H7 (cell line): ENCODE measurements at regions not wholly inside any gene's neighbourhood (a gene's known extent, or its start where the extent isn't known, plus 50 kb on each side); places are given as distances from the start of the nearest gene placed in this dataset.

Experiments used
- DNase-seq: peaks from one replicate; pipeline ENCODE4 v3.0.0; 2012
- H3K27me3 ChIP-seq: 2 replicates; pipeline ENCODE4 v1.6.0; 2011; ENCODE audit warnings: mild to moderate bottlenecking, low read length; ENCODE audit not compliant: control insufficient read depth, insufficient read depth
- H3K36me3 ChIP-seq: replicated peaks from 2 replicates; pipeline ENCODE4 v1.5.1; 2011; ENCODE audit warnings: low read length; ENCODE audit not compliant: control insufficient read depth, insufficient read depth
- H3K4me3 ChIP-seq: 2 replicates; pipeline ENCODE4 v1.5.1; 2011; ENCODE audit warnings: low read depth, mild to moderate bottlenecking, control low read depth, low read length, moderate library complexity; ENCODE audit not compliant: insufficient read depth

DNA sequence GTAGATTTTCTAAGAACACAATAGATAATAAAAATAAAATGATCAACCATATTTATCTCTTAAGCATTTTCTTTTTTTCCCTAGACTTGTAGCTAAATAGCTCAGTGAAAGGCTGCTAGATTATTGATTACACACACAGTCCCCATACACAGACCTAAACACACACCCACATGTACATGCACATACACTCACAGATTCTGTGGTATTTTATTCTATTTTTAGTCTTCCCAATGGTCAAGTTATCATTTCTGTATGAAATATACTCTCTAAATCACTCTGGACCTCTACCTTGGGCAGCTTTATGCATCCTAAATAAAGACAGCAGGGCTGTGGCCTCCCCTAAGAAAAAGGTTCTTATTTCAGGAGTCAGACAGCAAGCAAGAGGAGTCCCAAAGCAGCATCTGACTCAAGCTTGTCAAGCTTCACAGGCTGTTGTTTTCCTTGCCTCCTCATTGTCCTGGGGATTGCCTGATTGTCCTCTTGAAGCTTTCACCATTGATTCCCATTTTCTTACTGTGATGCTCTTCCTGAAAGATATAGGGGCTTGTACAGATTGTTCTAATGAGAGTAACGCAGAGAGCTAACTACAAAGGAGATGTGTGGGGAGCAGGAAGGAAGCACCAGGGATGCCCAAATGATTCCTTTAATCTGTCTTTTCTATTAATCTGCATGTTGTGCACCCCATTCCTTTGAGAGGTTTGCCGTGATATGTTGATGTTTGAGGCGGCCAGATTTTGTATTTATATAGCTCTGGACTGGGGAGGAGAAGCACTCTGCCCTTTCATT lies 986.5 kb downstream of the PCDH17 start:
- Histone ChIP-seq H3K36me3 (no peaks in the 10 kb centered on the region), H3K4me3 (no peak overlapping the region), H3K27me3 (no peaks in the 10 kb centered on the region)
- no peak for DNase-seq

DNA sequence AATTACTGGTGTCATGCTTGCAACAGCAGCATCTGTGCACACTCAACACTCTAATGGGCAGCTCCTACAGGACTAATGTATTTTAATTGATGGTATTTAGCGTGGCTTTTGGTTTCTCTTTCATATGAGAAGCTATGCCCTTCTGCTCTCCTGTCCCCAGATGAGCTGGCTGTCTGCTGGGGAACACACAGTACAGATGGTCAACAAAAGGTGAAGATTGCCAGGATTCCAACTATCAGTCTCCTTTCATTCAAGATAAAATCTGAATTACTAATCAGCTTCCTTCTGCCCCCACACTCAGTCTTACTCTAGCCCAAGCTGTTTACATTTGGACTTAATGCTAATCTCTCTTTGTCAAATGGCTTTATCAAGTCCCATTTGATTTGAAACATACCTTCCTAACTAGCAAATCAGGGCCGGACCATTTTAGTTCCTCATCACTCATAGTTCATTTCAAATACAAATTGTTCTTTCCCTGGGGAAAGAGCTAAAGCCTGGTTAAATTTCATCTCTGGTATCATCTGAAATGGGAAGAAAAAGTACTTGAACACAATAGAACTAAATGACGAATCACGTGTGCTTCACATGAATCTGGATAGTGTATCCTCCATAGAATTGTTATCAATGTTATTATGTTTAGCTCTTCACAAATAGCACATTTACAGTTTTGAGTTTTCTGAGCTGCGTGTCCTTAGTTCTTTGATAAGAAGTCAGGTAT lies 988.0 kb downstream of the PCDH17 start:
- no peaks in the 10 kb centered on the region for H3K27me3 ChIP-seq
- DNase-seq: no peak
- no peaks in the 10 kb centered on the region for H3K36me3 ChIP-seq
- H3K4me3 ChIP-seq: no peak overlapping the region

DNA sequence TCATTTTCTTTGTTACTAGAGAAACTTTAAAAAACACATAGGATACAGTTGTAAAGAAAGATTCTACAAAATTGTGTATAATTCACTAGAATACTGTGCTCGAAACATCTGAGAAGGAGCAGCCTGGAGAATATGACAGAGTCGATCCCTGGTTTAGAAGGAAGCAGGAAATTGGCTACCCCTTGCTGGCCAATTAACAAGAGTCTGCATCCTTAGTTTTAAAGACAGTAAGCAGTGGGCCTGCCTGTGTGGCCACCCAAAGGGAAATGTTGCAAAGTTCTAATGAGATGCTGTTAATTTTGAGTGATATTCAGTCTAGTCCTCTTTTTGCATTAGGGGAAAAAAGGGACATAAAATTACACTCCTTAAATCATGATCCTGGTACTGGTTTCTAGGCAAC lies 988.6 kb downstream of the PCDH17 start:
- DNase-seq: peak; percentile 7
- no peaks in the 10 kb centered on the region for H3K27me3 ChIP-seq
- H3K36me3 ChIP-seq: no peaks in the 10 kb centered on the region
- no peak overlapping the region for H3K4me3 ChIP-seq

DNA sequence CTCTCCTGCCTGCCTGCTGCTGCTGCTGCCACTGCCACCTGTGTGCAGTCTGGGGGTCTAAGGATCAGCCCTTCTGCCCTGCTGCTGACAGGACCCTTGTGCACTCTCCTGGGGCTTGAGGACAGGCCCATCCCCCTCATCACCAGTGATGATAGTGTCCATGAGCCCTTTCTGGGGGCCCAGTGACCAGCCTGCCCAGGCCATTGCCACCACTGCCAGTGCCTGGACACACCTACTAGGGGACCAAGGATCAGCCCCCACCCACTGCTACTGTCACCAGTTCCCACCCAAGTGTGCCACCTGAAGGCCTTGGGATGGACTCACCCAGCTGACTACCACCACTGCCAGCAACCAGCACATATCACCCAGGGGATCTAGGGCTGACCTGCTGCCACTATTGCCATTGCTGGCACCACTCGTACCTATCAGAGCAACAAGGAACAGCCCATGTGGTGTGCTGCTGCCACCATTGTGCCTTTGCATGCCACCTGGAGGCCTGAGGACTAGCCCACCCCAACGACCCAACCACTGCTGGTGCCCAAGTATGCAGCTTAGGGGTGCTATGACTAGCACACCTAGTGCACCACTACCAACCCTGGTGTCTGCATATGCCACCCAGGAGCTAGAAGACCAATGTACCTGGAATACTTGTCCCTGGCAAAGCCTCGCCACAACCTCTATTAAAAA lies 994.3 kb downstream of the PCDH17 start:
- Histone ChIP-seq H3K4me3 (no peak overlapping the region), H3K27me3 (no peaks in the 10 kb centered on the region), H3K36me3 (no peaks in the 10 kb centered on the region)
- DNase-seq: no peak

GRCh38 chr13:58630794-58631193 lies 999.2 kb downstream of the PCDH17 start:
- no peak for DNase-seq
- H3K36me3 ChIP-seq: no peaks in the 10 kb centered on the region
- no peak overlapping the region for H3K4me3 ChIP-seq
- H3K27me3 ChIP-seq: no peaks in the 10 kb centered on the region

GRCh38 chr13:58633226-58633625 lies 1001.7 kb downstream of the PCDH17 start:
- Histone ChIP-seq H3K36me3 (no peaks in the 10 kb centered on the region), H3K4me3 (no peak overlapping the region), H3K27me3 (no peaks in the 10 kb centered on the region)
- DNase-seq: no peak

DNA sequence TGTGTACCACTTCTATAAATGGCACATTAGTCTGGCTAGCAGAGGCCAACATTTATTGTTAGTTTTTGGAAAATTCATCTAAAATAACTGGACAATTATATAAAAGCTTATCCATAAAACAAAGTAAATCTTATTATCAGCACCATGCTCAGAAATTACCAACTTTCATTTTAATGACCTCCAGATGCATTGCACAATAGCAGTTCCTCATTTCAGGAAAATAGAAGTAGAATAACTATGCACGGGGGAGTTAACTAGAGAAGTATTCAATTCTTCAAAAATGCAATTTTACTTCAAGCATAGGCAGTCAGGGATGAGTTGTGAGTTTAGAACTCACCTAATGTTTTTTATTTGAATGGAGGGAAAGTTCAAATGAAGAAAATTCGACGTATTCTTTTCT lies 1023.5 kb downstream of the PCDH17 start:
- no peak for DNase-seq
- no peak overlapping the region for H3K4me3 ChIP-seq
- H3K36me3 ChIP-seq: no peaks in the 10 kb centered on the region
- H3K27me3 ChIP-seq: no peaks in the 10 kb centered on the region

DNA sequence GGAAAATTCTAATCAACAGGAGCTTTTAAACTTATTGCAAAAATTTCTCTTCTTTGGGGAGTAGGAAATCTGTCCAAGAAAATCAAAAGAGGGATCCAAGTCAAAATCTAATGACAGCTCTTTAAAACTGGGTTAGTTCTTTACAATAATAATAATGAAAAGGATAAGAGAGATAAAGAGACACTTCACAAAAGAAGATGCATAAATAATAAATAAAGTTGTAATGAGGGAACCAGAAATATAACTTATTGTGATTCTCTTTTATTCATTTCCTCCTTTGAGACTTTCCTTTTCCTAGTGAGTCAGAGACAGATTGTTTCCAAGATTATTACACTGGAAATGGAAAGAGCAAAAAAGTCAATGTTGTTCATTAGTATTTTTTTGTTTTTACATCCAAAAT lies 1029.3 kb downstream of the PCDH17 start:
- Histone ChIP-seq H3K27me3 (no peaks in the 10 kb centered on the region), H3K36me3 (no peaks in the 10 kb centered on the region)
- DNase-seq: no peak

GRCh38 chr13:58666331-58666730 lies 1034.8 kb downstream of the PCDH17 start:
- H3K27me3 ChIP-seq: no peaks in the 10 kb centered on the region
- no peak overlapping the region for H3K4me3 ChIP-seq
- DNase-seq: no peak
- no peaks in the 10 kb centered on the region for H3K36me3 ChIP-seq

More for the DNA sequence above, 1029.3 kb downstream of the PCDH17 start:
- H3K4me3 ChIP-seq: no peak overlapping the region

GRCh38 chr13:58667096-58667495 lies 1035.6 kb downstream of the PCDH17 start:
- DNase-seq: no peak
- H3K27me3 ChIP-seq: no peaks in the 10 kb centered on the region
- no peak overlapping the region for H3K4me3 ChIP-seq
- no peaks in the 10 kb centered on the region for H3K36me3 ChIP-seq

GRCh38 chr13:58680115-58680514 lies 1048.6 kb downstream of the PCDH17 start:
- H3K27me3 ChIP-seq: no peaks in the 10 kb centered on the region
- peak; percentile 2 for DNase-seq
- H3K4me3 ChIP-seq: no peak overlapping the region
- H3K36me3 ChIP-seq: no peaks in the 10 kb centered on the region

GRCh38 chr13:58682616-58683015 lies 1051.1 kb downstream of the PCDH17 start:
- H3K27me3 ChIP-seq: no peaks in the 10 kb centered on the region
- DNase-seq: no peak

GRCh38 chr13:58687148-58687547 lies 1055.6 kb downstream of the PCDH17 start:
- no peak overlapping the region for H3K4me3 ChIP-seq
- no peaks in the 10 kb centered on the region for H3K27me3 ChIP-seq
- H3K36me3 ChIP-seq: no peaks in the 10 kb centered on the region
- no peak for DNase-seq

More at GRCh38 chr13:58682616-58683015, 1051.1 kb downstream of the PCDH17 start:
- Histone ChIP-seq H3K4me3 (no peak overlapping the region), H3K36me3 (no peaks in the 10 kb centered on the region)

DNA sequence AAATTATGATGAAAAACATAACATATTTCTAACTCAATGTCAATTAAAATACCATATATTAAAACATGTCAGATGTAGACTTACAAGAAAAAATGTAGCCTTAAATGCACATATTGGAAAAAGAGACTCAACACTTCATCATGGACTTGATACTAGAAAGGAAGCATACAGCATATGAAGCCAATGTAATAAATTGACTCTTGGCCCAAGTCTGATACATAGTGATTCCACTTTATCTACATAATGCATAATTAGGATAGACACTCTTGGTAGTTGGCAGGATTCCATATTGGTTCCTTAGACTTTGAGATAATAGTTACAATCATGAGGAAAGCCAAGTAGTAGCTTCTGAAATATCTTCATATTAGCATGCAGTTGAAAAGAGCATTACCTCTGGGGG lies 1067.0 kb downstream of the PCDH17 start:
- Histone ChIP-seq H3K27me3 (no peaks in the 10 kb centered on the region), H3K4me3 (no peak overlapping the region)

DNA sequence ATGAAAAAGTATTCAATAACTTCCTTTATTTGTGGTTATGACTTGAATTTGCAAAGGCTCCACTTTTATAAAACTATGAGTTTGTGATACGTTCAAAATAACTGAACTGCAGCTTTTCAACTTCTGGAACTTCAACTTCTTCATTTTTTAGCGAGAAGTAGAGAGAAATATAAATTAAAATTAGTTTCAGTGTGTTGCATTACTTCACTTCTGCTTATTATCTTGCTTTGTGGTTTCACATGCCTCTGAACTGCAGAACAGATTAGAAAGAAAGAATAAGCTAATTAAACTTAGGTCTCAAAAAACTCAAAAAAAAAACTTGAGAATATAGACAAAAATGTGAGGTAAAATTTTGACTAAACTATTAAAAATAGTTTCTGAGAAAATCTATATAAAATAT lies 1073.4 kb downstream of the PCDH17 start:
- Histone ChIP-seq H3K27me3 (no peaks in the 10 kb centered on the region), H3K36me3 (no peaks in the 10 kb centered on the region), H3K4me3 (no peak overlapping the region)
- DNase-seq: no peak

More for the DNA sequence above, 1067.0 kb downstream of the PCDH17 start:
- no peak for DNase-seq
- H3K36me3 ChIP-seq: no peaks in the 10 kb centered on the region
